ENCODE measurements at regions not wholly inside any gene's neighbourhood (a gene's known extent, or its start where the extent isn't known, plus 50 kb on each side); places are given as distances from the start of the nearest gene placed in this dataset.

GRCh38 chr16:75804368-75804767 is 78.1 kb upstream of the CPHXL start:
- no peaks in the 10 kb centered on the region for H3K9me3 ChIP-seq (replicated peaks; ENCODE audit: control insufficient read depth, insufficient read depth, low read length)
- intact Hi-C loops (cut with micrococcal nuclease) (no loop called here), dilution Hi-C loops (cut with MboI; ENCODE audit: extremely low pct_ligation_motif_present, low sequenced_read_pairs) (no loop called here)
- H3K4me1 ChIP-seq (ENCODE audit: control insufficient read depth, extremely low read depth, insufficient read depth, low read length) = no peaks in the 10 kb centered on the region
- no peak overlapping the region for H3K4me3 ChIP-seq (replicated peaks in 1 of 3; ENCODE audit: insufficient read depth in 1 of 3, low read depth in 1 of 3, low read length in 3 of 3)
- no TSS peak for BruUV-seq (replicated peaks)
- H3K4me2 ChIP-seq (ENCODE audit: insufficient read depth, low read length) = no peak overlapping the region
- DNase-seq (ENCODE audit: low read depth, low spot score) (no peak), FAIRE-seq (no peak)
- H4K20me1 ChIP-seq (replicated peaks; ENCODE audit: control insufficient read depth, extremely low read depth, insufficient read depth, low read length) = no peaks in the 10 kb centered on the region
- CTCF ChIA-PET = no interaction called here
- H3K79me2 ChIP-seq (ENCODE audit: control insufficient read depth, insufficient read depth, low read length) = no peaks in the 10 kb centered on the region
- H3K27me3 ChIP-seq (ENCODE audit: control insufficient read depth in 2 of 2, insufficient read depth in 2 of 2, low read length in 2 of 2) = no peaks in the 10 kb centered on the region
- H3K9me1 ChIP-seq (replicated peaks; ENCODE audit: control insufficient read depth, extremely low read depth, insufficient read depth, low read length) = no peaks in the 10 kb centered on the region
- no peak overlapping the region for H3K9ac ChIP-seq (replicated peaks; ENCODE audit: extremely low read depth, insufficient read depth, low read length)
- POLR2A ChIA-PET = no interaction called here
- no peak overlapping the region for H3K27ac ChIP-seq (ENCODE audit: insufficient read depth, low read depth, low read length)
- H2AFZ ChIP-seq (ENCODE audit: low read depth, low read length) = no peak overlapping the region
- TF ChIP-seq GATA2 (IDR thresholded peaks at IDR 0.05; ENCODE audit: insufficient read depth, insufficient read length, low read depth, low read length) = no peak
- no peak for TF ChIP-seq EZH2 (IDR thresholded peaks at IDR 0.05; ENCODE audit: borderline replicate concordance, low read depth, low read length, severe bottlenecking)
- no peak for TF ChIP-seq MAX (IDR thresholded peaks at IDR 0.05; ENCODE audit: insufficient read depth, insufficient read length)
- no peak for TF ChIP-seq POLR2A (IDR thresholded peaks at IDR 0.05; ENCODE audit: low read depth, low read length)
- TF ChIP-seq JUN (IDR thresholded peaks at IDR 0.05; ENCODE audit: borderline replicate concordance, insufficient read depth, insufficient read length, low read depth) = no peak
- TF ChIP-seq POLR2AphosphoS5 (IDR thresholded peaks at IDR 0.05; ENCODE audit: insufficient read depth, low read depth, low read length) = no peak
- TF ChIP-seq MYC (IDR thresholded peaks at IDR 0.05; ENCODE audit: low read depth, low read length) = no peak
- TF ChIP-seq CTCF (IDR thresholded peaks at IDR 0.05; ENCODE audit: extremely low read depth in 1 of 2, insufficient read depth in 1 of 2, low read depth in 1 of 2, low read length in 2 of 2) = no peak
- TF ChIP-seq FOS (IDR thresholded peaks at IDR 0.05; ENCODE audit: borderline replicate concordance, insufficient read depth, low read length) = no peak
- H3K36me3 ChIP-seq (ENCODE audit: control insufficient read depth in 2 of 2, extremely low read depth in 1 of 2, insufficient read depth in 2 of 2, low read length in 2 of 2) = no peaks in the 10 kb centered on the region

Data from endothelial cell of umbilical vein (primary cell).